T47D (cell line): ENCODE measurements at regions not wholly inside any gene's neighbourhood (a gene's known extent, or its start where the extent isn't known, plus 50 kb on each side); places are given as distances from the start of the nearest gene placed in this dataset.

Source experiments
- DNase-seq, 2 experiments: peaks; one replicate each; pipeline versions ENCODE4 v3.0.0 to v3.0.0-alpha.2; 2011 to 2012; ENCODE audit warnings: low read depth in 1 of 2, low spot score in 1 of 2
- JUND ChIP-seq: IDR thresholded peaks from 2 replicates; pipeline ENCODE4 v1.6.1; 2012; ENCODE audit warnings: low read depth
- in situ Hi-C: cut with HindIII; loops from 2 replicates; pipeline ENCODE4 v1.10.0; 2016; ENCODE audit warnings: low sequenced_read_pairs, low pct_unique_long_range_greater_than_20kb

- TF ChIP-seq JUND: no peak
- no peak for DNase-seq
- in situ Hi-C loops: no loop called here
Measured at GRCh38 chr5:145178641-145179523, 656.3 kb downstream of the PRELID2 start.

- no peak for DNase-seq
- in situ Hi-C loops: no loop called here
- no peak for TF ChIP-seq JUND
Measured at GRCh38 chr5:145176041-145176440, 659.1 kb downstream of the PRELID2 start.

GRCh38 chr5:145166110-145166509 lies 669.0 kb downstream of the PRELID2 start:
- DNase-seq: no peak
- in situ Hi-C loops: no loop called here
- no peak for TF ChIP-seq JUND

- no peak for DNase-seq
- TF ChIP-seq JUND: no peak
- in situ Hi-C loops: no loop called here
Measured at GRCh38 chr5:145163876-145164275, 671.3 kb downstream of the PRELID2 start.

- no peak for DNase-seq
- in situ Hi-C loops: no loop called here
- no peak for TF ChIP-seq JUND
Measured at GRCh38 chr5:145162626-145163025, 672.5 kb downstream of the PRELID2 start.

GRCh38 chr5:145161391-145161790 lies 673.8 kb downstream of the PRELID2 start:
- in situ Hi-C loops: no loop called here
- no peak for DNase-seq

GRCh38 chr5:145160679-145161078 lies 674.5 kb downstream of the PRELID2 start:
- DNase-seq: no peak
- in situ Hi-C loops: no loop called here
- no peak for TF ChIP-seq JUND

More at GRCh38 chr5:145161391-145161790, 673.8 kb downstream of the PRELID2 start:
- TF ChIP-seq JUND: no peak

GRCh38 chr5:145158730-145159129 lies 676.4 kb downstream of the PRELID2 start:
- no peak for TF ChIP-seq JUND
- no peak for DNase-seq
- in situ Hi-C loops: no loop called here

- no peak for DNase-seq
- in situ Hi-C loops: no loop called here
- no peak for TF ChIP-seq JUND
Measured at GRCh38 chr5:145157841-145158240, 677.3 kb downstream of the PRELID2 start.

- DNase-seq: no peak
- in situ Hi-C loops: no loop called here
Measured at GRCh38 chr5:145141534-145141933, 693.6 kb downstream of the PRELID2 start.

GRCh38 chr5:145130996-145131395 lies 704.1 kb downstream of the PRELID2 start:
- no peak for DNase-seq
- in situ Hi-C loops: no loop called here
- no peak for TF ChIP-seq JUND

More at GRCh38 chr5:145141534-145141933, 693.6 kb downstream of the PRELID2 start:
- no peak for TF ChIP-seq JUND

GRCh38 chr5:145129797-145130196 lies 705.3 kb downstream of the PRELID2 start:
- TF ChIP-seq JUND: no peak
- DNase-seq: no peak
- in situ Hi-C loops: no loop called here

- in situ Hi-C loops: no loop called here
- TF ChIP-seq JUND: no peak
- DNase-seq: no peak
Measured at GRCh38 chr5:145124806-145125205, 710.3 kb downstream of the PRELID2 start.
